ENCODE measurements at regions not wholly inside any gene's neighbourhood (a gene's known extent, or its start where the extent isn't known, plus 50 kb on each side); places are given as distances from the start of the nearest gene placed in this dataset.
"Not testable (repeated sequence)": the region's sequence is repeated elsewhere in the genome, so short reads cannot be mapped to it uniquely, and the experiment has no call there.

DNA sequence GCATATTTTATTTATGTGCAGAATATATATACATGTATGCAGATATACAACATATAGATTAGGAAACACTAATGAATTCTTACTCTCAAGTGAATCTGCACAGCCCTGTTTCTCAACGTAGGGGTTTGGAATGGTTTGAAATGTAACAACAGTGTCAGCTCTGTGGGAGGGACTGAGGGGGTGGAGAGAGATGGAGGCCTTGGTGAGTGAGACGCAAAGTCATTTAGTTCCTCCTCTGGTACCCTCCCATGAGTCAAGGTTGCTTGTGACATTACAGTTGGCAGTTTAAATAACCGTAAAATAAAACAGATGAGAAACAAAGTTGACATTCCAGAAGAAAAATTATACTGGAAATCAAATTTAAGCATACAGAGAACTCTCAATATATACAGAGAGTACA is 313.0 kb upstream of the PRKD1 start:
- no peak for ATAC-seq (ENCODE audit: low FRiP score in 2 of 2)
- 60 to 61% methylated on average over 3 of the region's 3 CpGs for WGBS, 2 donors
- Histone ChIP-seq H3K4me3 (no peak overlapping the region), H3K27ac (no peak overlapping the region), H3K27me3 (no peaks in the 10 kb centered on the region), H3K4me1 (no peaks in the 10 kb centered on the region), H3K36me3 (no peaks in the 10 kb centered on the region), H3K9me3 (no peaks in the 10 kb centered on the region)
- DNase-seq: no peak
- TF ChIP-seq EP300 (IDR thresholded peaks at IDR 0.05) (no peak), CTCF (IDR thresholded peaks at IDR 0.05) (no peak), POLR2A (IDR thresholded peaks at IDR 0.05) (no peak), POLR2AphosphoS5 (IDR thresholded peaks at IDR 0.05) (no peak)

- 59 to 60% methylated on average over 2 of the region's 2 CpGs for WGBS, 2 donors
- no peaks in the 10 kb centered on the region for H3K36me3 ChIP-seq
- no peaks in the 10 kb centered on the region for H3K27me3 ChIP-seq
- no peaks in the 10 kb centered on the region for H3K9me3 ChIP-seq
- no peak overlapping the region for H3K4me3 ChIP-seq
- TF ChIP-seq EP300 (IDR thresholded peaks at IDR 0.05): no peak
- TF ChIP-seq POLR2A (IDR thresholded peaks at IDR 0.05): no peak
- no peak for TF ChIP-seq CTCF (IDR thresholded peaks at IDR 0.05)
- TF ChIP-seq POLR2AphosphoS5 (IDR thresholded peaks at IDR 0.05): no peak
- no peak overlapping the region for H3K27ac ChIP-seq
- DNase-seq (no peak), ATAC-seq (ENCODE audit: low FRiP score in 2 of 2) (no peak)
- H3K4me1 ChIP-seq: no peaks in the 10 kb centered on the region
Measured at GRCh38 chr14:30242744-30243143, 315.1 kb upstream of the PRKD1 start.

GRCh38 chr14:30243207-30243606 is 315.6 kb upstream of the PRKD1 start:
- TF ChIP-seq POLR2AphosphoS5 (IDR thresholded peaks at IDR 0.05) (no peak), CTCF (IDR thresholded peaks at IDR 0.05) (no peak), POLR2A (IDR thresholded peaks at IDR 0.05) (no peak), EP300 (IDR thresholded peaks at IDR 0.05) (no peak)
- no peaks in the 10 kb centered on the region for H3K9me3 ChIP-seq
- no peak for DNase-seq
- H3K4me3 ChIP-seq: no peak overlapping the region
- no peaks in the 10 kb centered on the region for H3K36me3 ChIP-seq
- H3K4me1 ChIP-seq: no peaks in the 10 kb centered on the region
- no peaks in the 10 kb centered on the region for H3K27me3 ChIP-seq
- H3K27ac ChIP-seq: no peak overlapping the region
- WGBS, 2 donors: 90 to 95% methylated on average over 1 of the region's 1 CpG
- ATAC-seq (ENCODE audit: low FRiP score in 2 of 2): no peak

- Histone ChIP-seq H3K27me3 (no peaks in the 10 kb centered on the region), H3K9me3 (no peaks in the 10 kb centered on the region), H3K27ac (no peak overlapping the region), H3K36me3 (no peaks in the 10 kb centered on the region), H3K4me3 (no peak overlapping the region), H3K4me1 (no peaks in the 10 kb centered on the region)
- DNase-seq: no peak
- TF ChIP-seq CTCF (IDR thresholded peaks at IDR 0.05): no peak
- no peak for TF ChIP-seq POLR2A (IDR thresholded peaks at IDR 0.05)
- TF ChIP-seq EP300 (IDR thresholded peaks at IDR 0.05): no peak
- no peak for TF ChIP-seq POLR2AphosphoS5 (IDR thresholded peaks at IDR 0.05)
- ATAC-seq (ENCODE audit: low FRiP score in 2 of 2): no peak
- 0% methylated on average over 1 of the region's 1 CpG for WGBS, 2 donors
Measured at GRCh38 chr14:30243805-30244204, 315.2 kb upstream of the G2E3 start.

GRCh38 chr14:30244348-30244747 is 314.6 kb upstream of the G2E3 start:
- WGBS, 2 donors: 86 to 94% methylated on average over 4 of the region's 4 CpGs
- not testable (repeated sequence) for DNase-seq; H3K9me3 ChIP-seq; H3K4me1 ChIP-seq; H3K27me3 ChIP-seq; H3K4me3 ChIP-seq; ATAC-seq (ENCODE audit: low FRiP score in 2 of 2); H3K36me3 ChIP-seq; H3K27ac ChIP-seq

Data from upper lobe of left lung (tissue), 6 donors.